Loucy (cell line): ENCODE measurements at regions not wholly inside any gene's neighbourhood (a gene's known extent, or its start where the extent isn't known, plus 50 kb on each side); places are given as distances from the start of the nearest gene placed in this dataset.

ENCODE experiments used
- CTCF ChIP-seq: fragments of 200-600 bp; sonication (generic); conservative IDR thresholded peaks from 2 replicates; pipeline ENCODE4 v1.5.1; 2014; ENCODE audit warnings: mild to moderate bottlenecking, antibody characterized with exemption, low read length
- EZH2phosphoT487 ChIP-seq: fragments of 200-600 bp; IDR thresholded peaks from 2 replicates; pipeline ENCODE4 v1.6.1; 2018; ENCODE audit warnings: antibody characterized with exemption, mild to moderate bottlenecking, moderate library complexity, borderline replicate concordance

- TF ChIP-seq CTCF (no peak), EZH2phosphoT487 (no peak)
These were observed 332.0 kb downstream of the RAPGEF2 start for GRCh38 chr4:159434871-159435241.
